NCI-H1105 (cell line): ENCODE measurements at regions not wholly inside any gene's neighbourhood (a gene's known extent, or its start where the extent isn't known, plus 50 kb on each side); places are given as distances from the start of the nearest gene placed in this dataset.
"Not testable (repeated sequence)": the region's sequence is repeated elsewhere in the genome, so short reads cannot be mapped to it uniquely, and the experiment has no call there.

Experiments
- DNase-seq: peaks from one replicate; lab custom pipeline; 2025; lab: John Stamatoyannopoulos, UW

DNA sequence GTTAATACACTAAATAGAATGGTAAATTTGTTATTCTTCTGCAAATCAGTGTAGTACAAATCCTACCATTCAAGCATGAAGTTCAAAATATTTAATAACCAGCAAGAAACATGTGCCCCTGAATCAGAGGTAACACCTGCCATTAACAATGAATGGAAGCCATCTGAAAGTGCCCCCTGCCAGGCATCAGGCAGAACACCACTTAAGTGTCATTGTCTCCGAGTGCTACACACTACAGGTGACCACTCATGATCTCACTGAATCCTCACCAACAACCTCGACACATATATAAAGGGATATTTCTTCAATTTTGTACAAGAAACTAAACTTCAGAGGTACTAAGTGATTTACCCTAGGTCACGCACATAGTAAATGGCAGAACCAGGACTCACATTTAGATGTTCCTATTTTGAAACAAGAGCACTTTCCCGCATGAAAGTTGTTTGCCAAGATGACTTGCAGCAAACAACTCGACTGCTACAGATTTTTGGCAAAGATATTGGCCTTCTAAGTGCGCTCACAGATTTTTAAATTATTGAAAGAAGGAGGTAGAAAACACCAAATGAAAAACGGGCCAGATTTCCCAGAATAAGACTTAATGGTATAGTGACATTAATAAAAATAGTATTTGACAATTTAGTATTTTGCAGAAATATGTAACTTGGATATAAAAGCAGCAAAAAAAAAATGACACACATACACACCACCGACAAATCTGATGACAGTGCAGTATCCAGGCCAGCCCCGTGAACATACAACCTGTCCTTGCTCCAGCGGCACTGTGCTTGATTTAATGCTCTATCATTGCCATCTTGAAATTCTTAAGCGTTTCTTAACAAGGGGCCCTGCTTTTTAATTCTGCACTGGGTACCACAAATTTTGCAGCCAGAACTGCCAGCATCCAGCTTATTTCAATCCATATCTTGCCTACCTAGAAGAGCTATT lies 274.5 kb downstream of the ALDH8A1 start:
- DNase-seq = peak; percentile 79

DNA sequence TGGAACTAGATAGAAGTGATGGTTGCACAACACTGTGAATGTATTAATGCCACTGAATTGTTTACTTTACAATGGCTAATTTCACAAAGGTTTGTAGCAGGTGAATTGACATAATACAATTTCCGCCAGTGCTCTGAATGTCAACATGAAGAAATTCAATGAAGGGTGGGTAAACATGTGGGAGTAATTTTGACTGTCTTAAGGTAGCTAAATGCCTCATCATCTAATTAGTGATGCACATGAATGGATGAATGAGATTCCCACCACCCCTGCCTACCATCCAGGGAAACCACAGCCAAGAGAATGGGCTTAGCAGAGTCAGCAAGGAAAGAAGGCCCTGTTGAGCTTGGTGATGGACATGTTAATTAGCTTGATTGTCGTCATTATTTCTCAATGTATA lies 275.3 kb downstream of the ALDH8A1 start:
- DNase-seq = peak; percentile 67

- peak; percentile 18 for DNase-seq
These were observed 280.4 kb downstream of the ALDH8A1 start for GRCh38 chr6:134669485-134669884.

DNA sequence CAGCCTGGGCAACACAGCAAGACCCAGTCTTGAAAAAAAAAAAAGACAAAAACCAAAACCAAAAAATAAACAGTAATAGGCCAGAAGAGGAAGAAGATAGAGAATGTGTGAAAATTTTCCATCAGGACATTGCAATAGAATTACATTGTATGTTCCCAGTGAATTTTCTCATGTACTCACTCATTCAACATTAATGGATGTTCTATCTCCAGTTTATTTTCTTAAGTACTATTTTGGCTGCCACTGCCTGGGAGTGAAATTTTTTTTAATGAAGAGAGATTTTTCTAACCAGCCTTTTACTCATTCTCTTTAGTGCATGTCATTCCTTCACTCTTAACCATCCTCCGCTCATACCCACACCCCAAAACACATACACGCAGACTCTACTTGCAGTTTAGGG lies 282.8 kb downstream of the ALDH8A1 start:
- no peak for DNase-seq

DNA sequence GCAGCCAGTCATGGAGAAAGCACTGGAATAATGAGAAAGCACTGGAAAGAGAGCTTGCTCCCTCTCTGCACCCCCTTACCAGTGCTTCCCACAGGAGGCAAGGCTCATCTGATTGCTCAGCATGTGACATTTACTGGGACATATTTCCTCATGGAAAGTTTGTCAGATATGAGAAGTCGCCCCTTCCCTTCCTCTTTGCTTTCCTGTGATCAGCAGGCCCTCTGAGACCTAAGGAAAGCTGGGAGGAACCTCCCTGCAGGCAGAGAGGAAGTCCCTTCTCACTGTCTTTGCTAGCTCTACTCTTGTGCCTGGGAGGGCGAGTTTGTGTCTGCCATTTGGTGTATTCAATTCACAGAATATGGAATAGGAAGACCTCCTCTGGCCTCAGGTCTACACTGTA lies 283.8 kb downstream of the ALDH8A1 start:
- DNase-seq = no peak

- DNase-seq = no peak
These were observed 284.7 kb downstream of the ALDH8A1 start for GRCh38 chr6:134665029-134665723.

- no peak for DNase-seq
These were observed 285.9 kb downstream of the ALDH8A1 start for GRCh38 chr6:134663800-134664535.

GRCh38 chr6:134663356-134663755 lies 286.5 kb downstream of the ALDH8A1 start:
- DNase-seq = no peak

DNA sequence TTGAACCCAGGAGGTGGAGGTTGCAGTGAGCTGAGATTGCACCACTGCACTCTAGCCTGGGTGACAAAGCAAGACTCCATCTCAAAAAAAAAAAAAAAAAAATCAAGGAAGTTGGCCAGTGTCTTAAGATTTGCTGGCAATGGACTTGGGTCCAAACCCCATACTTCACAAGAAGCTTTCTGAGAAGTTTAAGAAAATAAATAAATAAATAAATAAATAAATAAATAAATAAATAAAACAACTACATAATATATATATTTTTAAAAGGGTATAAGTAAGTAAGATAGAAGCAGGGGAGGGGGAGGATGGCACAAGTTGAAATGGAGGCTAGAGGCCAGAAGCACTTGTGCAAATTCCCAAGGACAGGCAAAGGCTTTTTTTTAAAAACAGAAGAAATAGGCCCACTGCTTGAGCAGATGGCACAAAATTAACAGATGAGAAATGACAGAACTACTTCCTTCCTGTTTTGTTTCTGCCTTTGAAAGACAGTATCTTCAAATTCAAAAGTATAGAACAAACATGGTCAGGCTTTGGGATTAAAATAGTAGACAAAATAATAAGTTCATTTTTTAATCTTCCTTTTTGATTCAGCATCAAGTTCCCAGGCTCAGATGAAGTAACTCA lies 287.7 kb downstream of the ALDH8A1 start:
- DNase-seq = no peak

DNA sequence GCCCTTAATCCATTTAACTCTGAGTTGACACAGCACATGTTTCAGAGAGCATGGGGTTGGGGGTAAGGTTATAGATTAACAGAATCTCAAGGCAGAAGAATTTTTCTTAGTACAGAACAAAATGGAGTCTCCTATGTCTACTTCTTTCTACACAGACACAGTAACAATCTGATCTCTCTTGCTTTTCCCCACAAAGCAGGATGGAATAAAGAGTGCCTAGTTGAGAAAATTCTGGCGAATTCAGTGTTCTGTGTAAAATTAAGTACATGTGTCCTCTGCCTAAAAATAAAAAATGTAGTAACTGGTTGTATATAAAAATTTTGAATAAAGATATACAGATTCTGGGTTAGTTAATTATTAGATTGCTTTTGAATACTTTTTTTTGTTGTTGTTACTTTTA lies 290.0 kb downstream of the ALDH8A1 start:
- not testable (repeated sequence) for DNase-seq

- DNase-seq = no peak
These were observed 291.3 kb downstream of the ALDH8A1 start for GRCh38 chr6:134658596-134658995.

DNA sequence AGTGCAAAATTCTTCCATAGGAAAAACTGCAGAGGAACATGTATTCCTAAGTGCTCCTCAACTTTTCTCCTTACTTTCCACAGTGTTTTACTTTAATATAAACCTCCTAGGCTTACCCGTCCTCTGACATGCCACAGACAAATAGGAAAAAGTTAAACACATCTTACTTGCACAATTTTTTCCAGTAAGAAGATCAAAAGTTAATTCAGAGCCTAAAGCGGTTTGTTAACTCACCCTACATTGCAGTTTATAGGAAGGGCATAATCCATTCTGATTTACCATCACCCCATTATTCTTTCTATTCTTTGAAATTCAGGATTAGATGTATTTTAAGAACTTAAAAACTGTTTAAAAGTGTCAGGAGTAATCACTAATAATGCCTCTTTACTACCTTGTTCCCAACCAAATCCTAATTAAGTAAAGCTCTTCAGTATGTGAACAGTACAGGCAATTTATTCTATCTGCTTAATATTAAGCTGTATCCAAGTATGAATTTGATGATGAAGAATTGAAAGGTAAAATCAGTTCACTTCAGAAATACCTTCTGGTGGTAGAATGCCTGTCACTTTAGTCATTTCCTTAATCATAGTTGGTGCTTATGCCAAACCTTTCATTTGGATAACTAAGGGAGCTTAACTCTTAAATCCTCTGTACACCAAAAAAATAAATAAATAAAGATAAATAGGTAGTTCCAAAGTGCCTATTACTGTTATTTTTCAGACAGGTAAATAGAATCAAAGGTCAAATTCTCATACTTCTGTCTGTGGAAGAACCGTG lies 292.0 kb downstream of the ALDH8A1 start:
- DNase-seq = no peak

DNA sequence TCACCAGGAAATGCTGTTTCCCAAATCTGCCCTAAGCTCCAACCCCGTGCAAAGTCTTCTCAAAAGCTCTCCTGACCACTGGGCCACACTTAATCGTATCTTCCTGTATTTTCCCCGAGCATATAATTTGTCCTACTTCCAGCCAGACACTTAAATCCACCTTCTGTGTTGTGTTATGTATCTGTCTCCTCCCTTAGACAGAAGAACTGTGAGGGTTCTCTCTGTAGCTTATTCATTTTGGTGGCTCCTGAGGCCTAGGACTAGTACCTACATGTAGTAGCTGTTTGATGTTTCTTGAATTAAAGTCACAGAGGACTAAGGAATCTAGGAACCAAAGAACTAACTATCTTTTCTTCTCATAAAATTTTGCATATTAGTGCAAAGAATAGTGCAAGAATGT lies 292.6 kb downstream of the ALDH8A1 start:
- DNase-seq = no peak

DNA sequence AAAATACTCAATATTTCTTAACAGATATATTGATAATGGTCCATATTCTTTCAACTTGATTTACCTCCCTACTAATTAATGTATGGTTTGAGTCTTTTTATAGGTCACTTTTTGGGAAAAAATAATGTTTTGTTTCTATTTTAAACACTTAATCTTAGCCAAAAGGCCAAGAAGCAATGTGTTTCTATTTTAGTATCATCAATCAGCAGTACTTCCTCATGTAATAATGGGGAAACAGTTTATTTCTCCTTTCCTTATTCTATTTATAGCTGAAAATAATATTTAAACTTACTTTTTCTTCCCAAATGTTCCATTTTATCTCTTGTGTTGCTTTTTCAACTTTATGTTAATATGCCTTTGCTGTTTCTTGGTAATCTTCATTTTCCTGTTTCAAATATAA lies 295.1 kb downstream of the ALDH8A1 start:
- DNase-seq = no peak

DNA sequence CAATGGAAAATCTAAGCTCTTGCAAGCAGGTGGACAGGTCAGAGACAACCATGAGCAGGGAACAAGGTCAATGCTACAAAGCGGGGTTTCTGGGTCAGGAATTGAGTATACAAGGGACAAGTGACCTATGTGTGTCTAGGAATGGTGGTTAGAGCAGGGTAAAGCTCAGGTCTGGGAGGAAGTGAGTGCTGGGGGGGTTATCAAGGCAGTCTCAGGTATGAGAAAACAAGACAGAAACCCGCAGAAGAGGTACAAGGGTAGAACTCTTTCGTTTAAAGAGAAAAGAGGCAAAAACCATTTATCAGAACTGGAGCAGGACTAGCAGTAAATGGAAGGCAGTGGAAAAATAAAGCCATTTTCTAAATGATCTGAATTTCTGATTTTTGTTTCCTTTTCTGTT lies 298.4 kb downstream of the ALDH8A1 start:
- DNase-seq = no peak

- DNase-seq = no peak
These were observed 302.0 kb downstream of the ALDH8A1 start for GRCh38 chr6:134647861-134648260.

GRCh38 chr6:134642819-134643218 lies 307.1 kb downstream of the ALDH8A1 start:
- DNase-seq = no peak

DNA sequence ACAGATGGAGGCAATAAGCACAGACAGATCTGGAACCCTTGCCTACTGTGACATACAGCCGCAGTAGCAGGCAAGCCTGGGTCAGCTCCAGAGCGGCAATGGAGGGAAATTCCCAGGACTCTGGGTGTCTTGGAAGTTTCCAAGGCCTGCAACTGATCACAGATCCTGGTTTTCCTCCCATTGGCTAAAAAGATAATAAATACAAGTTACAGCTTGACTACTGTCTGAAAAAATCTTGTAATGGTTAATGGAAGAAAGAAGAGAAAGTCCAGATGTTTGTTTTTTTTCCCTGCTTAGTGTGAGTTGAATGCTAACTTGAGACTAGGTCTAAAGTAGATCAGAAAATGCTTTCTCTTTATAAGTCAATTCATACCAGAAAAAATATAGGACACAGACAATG lies 307.6 kb downstream of the ALDH8A1 start:
- DNase-seq = no peak

GRCh38 chr6:134640975-134641429 lies 308.9 kb downstream of the ALDH8A1 start:
- DNase-seq = peak; percentile 31

DNA sequence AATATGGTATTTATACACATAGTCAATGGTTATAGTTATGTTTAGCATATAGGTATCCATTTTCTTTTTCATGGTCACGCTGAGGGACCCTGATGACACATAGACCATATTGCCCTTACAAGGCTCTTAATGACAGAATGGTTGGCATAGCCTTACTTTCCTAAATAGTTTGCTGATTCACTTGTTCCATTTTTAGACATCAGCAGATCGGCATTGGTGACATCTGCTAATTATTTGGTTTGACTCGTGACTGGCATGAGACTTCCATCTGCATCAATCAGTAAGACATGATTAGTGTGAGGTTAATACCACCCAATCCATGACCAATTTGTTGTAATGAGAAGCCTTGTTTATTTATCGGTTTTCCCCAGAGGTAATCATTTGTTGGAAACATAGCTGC lies 309.7 kb downstream of the ALDH8A1 start:
- no peak for DNase-seq

DNA sequence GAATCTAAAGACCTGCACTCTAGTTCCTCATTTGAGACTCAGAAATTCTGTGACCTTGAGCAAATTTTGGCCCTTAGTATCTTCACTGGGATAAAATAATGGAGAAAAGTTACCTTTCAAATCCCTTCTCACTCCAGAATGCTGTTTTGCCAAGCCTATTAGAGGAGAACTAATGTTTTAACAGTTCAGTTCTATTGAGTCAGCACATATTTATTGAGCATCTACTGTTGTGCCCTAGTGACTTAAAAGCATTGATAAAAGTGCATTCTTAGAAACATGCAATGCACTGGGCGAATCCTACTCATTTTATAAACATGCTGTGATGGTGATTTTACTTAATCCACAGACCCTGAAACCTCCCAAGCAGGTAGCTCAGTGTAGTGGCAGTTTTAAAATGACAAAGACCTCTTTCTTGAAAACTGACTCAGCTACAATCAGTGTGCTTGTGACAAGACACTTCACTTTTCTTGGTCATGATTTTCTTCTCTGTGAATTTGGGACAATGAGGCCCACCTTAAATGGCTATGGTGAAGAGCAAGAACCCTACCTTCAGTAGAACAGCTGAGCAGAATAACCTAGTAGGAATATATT lies 312.0 kb downstream of the ALDH8A1 start:
- DNase-seq = no peak
